Germinal center (tissue), 1 donor: ENCODE measurements at regions not wholly inside any gene's neighbourhood (a gene's known extent, or its start where the extent isn't known, plus 50 kb on each side); places are given as distances from the start of the nearest gene placed in this dataset.
"Not testable (repeated sequence)": the region's sequence is repeated elsewhere in the genome, so short reads cannot be mapped to it uniquely, and the experiment has no call there.

Experiments used
- DNase-seq: peaks from one replicate; pipeline ENCODE4 v3.0.0; 2012; ENCODE audit warnings: mixed read lengths, low spot score

DNA sequence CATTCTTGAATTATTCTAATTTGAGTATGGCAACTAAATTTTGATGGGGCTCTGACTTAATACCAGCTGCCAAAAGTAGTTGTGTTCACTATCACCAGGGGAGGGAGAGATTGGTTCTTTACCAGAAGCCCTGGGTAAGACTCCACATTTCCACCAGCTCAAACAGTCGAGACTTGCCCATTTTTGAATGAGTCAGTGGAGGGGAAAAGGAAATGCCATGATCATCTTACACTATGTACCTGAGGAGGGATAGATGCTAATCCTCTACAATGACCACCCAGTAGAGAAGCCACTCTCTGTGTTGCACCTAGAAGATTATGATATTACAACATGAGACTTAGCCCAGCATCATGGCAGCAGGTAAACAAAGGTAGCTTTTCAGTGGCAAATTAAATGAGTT lies 77.0 kb upstream of the SGK1 start:
- DNase-seq = no peak

DNA sequence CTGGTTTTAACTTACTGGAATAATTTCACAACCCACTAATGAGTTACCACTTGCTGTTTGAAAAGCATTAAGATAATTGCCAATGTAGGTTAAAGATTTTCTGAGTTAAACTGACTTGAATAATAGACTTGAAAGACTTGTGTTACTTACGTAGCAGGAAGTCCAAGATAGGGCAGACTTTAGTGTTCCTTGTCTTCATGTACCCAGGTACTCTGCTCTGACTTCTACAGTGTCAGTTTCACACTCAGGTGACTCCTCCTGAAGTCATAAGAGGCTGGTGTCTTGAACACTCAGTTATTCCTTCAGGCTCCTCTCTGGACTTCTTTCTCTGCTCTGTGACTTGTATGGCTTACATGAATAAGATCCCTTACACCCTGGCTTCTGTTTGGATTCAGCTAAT lies 76.3 kb upstream of the SGK1 start:
- no peak for DNase-seq

DNA sequence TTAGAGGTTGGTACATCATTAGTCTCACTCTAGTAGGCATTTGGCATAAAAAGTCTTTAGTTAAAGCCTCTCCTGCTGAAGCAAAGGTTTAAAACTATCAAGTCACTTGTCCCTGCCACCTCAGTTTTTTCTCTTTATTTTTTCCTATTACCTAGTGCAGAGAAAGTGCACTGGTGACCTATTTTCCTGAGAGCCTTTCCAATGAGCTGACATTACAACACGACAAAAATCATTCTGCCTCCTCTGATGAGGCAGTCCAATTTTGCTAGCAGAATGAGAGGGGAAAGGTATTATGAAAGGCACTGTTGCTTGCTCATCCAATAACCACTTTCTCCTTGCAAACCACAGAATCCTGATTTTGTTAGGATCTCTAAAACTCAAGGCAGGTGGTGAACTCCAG lies 73.3 kb upstream of the SGK1 start:
- no peak for DNase-seq

DNA sequence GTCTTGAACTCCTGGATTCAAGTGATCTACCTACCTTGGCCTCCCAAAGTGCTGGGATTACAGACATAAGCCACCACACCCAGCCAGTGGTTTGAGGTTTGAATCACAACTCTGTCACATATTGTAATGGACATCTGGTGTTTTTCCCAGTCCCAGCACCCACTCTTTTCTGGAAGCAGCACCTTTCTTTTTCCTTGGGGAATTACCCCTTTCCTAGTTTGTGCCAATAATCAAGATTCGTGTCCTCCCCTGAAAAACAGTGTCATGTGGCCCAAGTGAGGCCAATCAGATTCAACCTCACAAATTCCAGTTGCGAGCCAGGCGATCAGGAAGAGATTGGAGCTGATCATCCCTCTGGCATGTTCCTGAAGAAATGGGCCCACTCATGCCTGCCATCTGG lies 71.7 kb upstream of the SGK1 start:
- DNase-seq = no peak

DNA sequence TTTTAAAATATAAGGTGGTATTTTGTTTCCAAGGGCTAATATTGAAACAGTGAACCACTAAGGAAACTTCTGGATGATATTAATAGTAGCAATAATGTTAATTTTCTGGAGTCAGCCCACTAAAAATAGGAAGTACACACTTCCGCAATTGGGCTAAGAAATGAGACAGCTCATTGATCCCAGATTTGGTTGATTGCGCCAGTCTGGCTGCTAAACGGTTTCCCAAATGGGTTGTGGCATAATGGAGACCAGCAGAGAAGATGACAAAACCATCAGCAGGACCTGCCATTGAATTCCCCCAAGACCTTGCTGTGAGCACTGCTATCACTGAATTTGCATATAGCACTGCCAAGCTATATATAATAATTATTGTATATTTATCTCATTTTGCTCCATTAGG lies 71.2 kb upstream of the SGK1 start:
- DNase-seq = peak; percentile 20

DNA sequence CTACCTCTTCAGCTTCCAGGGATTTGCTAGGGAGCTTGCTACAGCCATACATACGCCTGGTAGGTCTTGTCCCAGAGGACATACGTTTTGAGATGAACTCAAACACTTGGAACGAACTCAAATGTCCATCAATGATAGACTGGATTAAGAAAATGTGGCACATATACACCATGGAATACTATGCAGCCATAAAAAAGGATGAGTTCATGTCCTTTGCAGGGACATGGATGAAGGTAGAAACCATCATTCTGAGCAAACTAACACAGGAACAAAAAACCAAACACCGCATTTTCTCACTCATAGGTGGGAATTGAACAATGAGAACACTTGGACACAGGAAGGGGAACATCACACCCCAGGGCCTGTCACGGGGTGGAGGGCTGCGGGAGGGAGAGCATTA lies 68.6 kb upstream of the SGK1 start:
- not testable (repeated sequence) for DNase-seq

DNA sequence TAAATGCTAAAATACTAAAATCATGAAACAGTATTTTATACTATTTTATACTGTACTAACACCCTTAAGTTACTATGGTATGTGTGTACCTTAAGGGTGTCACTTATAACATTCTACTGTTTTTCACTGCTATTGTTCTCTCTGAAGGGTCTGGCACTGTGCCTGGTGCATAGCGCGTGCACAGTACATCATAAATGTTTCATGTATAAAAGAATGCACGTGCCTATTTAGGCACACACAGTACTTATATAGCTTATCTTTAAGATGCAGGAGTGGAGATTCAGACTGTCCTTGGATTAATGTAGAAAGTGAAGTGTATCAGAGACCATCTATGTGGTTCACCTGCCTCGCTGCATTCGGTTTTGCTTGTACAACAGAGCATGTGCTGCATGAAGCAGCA lies 64.0 kb upstream of the SGK1 start:
- no peak for DNase-seq

DNA sequence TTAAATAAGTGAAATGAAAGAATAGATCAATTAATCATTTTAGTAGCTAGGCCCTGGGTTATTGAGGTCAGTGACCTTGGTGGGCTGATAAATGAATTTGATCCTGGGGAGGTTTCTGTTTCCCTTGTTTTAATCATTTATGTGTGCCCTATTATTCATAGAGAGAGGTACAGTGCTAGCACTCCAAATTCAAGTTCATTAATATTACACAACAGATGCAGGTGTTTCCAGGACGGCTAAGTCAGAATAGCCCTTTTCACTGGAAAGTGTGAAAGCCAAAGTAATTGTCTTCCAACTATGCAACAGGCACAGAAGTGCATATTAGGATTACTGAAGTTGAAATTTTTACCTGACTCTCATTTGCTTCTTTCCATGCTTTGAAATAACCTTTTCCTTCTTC lies 61.7 kb upstream of the SGK1 start:
- no peak for DNase-seq

DNA sequence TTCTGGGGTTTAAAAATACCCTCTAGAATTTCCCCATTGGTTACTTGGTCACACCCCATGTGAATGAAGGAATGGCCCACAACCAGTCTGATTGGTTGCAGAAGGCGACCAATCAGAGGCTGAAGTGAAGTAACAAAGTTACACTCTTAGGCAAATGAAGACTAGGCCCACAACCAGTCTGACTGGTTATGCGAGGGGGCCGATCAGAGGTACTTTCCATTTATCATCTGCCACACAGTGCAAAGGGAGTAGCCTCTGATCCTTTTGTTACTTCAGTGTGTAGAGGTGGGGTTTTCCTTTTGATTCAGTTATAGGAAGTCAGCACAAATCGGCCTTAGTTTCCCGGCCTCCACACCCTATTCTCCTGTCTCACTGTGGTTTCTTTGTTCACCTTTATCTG lies 61.2 kb upstream of the SGK1 start:
- DNase-seq = peak; percentile 30

DNA sequence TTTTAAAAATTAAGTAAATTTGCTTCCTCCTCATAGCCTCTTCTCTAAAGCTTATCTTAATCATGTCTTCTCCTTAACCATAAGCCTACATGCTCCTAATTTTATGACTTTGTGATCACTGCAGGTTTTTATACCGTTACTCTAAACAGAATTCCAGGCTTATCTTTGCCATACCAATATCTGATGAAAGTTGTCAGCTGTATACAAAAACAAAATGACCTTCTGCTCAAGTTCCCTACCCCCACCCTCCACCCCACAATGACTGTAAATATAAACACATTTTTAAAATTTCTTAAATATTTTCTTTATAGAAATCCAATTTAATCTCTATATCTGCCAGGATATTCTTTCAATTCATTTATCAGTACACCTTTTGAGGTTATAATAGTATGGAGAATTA lies 60.5 kb upstream of the SGK1 start:
- DNase-seq = no peak

DNA sequence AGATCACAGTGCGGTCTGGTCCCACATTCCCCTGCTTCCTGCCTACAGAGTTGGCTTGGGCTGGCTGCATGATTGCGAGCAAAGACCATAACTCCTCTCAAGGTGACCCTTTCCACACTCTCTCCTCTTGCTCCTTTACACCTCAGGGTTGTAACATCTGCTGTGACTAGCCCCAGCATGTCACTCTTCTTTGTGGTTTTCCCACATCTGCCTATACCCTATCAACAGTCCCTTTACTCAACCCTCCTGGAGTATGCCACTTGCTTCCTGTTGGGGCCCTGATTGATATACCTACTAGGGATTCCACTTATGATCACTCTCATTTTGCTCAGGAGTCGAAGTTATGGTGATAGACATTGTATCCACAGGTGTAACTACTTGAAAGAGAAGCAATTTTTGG lies 58.9 kb upstream of the SGK1 start:
- no peak for DNase-seq

DNA sequence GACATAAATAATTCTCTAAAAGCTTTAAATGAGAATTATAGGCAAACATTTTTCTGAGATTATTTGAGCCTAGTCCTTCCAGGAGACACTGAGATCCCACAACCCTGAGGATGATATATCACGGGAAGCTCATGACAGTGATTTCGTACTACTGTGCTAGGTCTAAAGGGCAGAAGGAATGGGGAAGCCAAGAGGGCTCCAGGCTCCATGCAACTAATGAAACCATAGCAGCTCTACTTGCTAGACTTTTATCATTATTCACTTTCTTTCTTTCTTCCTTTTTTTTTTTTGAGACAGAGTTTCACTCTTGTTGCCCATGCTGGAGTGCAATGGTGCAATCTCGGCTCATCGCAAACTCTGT lies 57.3 kb upstream of the SGK1 start:
- no peak for DNase-seq

DNA sequence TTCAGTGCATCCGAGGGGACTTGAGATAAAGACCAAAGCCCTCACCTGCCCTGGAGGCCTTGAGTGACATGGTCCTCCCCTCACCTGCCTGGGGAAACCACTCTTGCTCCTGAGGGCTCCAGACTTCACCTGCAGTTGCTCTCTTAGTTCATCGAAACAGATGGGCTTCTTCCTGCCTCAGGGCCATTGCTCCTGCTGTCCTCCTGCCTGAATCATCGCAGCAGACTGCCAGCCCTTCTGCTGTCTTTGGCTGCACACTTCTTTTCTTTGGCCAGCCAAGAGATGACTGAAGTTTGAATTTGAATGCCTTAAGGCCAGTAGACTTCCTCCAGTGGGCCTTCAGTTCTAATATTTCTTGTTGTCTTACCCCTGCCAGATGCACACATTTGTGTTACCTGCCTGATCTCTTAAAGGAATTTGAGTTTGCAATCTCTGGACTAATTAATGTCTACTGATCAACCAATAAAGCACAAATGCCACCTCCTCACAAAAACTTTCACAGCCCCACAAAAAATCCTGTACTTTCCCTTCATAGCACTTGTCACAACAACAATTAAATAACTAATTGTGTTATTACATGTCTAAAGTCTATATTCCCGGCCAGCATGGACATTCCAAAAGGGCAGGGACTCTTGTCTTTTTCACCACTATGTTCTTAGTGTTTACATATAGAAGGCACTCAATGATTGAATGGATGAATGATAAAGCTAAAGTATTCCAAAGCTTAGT lies 56.7 kb upstream of the SGK1 start:
- no peak for DNase-seq

DNA sequence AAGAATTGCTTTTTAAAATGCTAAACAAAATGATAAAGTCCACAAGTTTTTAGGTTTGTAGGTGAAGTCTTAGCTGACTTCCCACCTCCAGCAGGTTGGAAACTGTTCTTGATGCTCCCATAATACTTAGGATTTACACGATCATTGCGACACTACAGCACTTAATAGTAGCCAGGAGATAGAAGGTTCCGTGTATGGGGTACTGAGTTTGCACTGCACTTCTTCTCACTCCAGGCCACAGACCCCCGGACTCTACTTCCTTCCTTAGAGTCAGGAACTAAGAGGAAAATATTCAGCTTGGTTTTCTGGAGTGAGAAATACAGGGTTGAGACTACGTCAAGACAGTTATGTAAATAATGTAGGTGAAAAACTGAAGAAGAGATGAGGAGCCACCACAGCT lies 56.1 kb upstream of the SGK1 start:
- no peak for DNase-seq

DNA sequence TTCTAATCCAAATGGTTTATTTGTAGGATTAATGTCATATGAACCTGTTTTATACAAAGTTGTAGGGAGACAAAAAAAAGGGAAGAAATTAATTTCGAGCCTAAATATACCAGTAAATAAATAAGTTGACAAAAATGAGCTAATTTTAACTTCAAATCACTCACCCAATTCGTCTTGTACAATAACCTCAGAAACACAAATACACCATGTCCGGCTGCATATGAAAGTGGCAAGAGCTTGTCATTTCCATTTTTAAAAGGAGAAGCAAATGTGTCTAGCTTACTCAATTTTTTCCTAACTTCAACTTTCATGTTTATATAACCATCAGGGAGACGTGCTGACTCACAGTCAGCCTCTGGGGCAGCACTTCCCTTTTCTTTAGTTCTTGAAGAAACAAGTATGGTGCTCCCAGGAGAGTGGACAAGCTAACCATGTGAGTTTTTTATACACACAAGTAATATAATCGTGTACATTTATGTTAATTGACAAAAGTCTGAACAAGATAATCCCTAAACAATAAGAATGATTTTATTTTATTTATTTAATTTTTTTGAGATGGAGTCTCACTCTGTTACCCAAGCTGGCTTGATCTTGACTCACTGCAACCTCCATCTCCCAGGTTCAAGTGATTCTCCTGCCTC lies 55.5 kb upstream of the SGK1 start:
- peak; percentile 70 for DNase-seq

DNA sequence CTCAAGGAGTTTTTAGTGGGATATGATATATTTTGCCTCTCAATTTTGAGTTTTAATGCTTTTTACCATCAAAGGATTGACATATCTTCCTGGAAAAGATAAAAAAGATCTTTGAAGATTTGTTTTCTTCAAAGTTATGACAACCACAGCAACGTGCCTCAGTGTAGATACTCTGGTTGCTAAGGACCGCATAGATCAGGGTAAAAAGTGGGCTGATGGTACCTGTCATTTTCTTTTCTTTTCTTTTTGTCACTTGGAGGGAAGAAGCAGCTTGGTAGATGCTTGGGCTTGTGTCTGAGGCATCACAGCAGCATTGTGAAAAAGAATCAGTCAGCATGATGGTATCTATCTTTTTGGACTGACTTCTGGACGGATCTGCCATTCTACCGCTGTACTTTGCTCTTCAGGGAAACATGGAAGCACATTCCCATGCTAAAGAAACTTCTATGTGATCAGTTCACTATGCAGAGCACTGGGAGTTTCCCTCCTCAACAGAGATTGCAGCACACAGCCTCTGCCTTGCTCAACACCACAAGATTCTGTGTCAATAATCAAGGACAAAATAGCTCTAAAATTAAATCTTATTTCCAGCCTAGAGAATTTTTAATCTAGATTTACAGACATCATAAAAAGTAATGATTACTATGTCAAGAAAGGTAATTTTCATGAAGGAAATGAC lies 54.8 kb upstream of the SGK1 start:
- no peak for DNase-seq

DNA sequence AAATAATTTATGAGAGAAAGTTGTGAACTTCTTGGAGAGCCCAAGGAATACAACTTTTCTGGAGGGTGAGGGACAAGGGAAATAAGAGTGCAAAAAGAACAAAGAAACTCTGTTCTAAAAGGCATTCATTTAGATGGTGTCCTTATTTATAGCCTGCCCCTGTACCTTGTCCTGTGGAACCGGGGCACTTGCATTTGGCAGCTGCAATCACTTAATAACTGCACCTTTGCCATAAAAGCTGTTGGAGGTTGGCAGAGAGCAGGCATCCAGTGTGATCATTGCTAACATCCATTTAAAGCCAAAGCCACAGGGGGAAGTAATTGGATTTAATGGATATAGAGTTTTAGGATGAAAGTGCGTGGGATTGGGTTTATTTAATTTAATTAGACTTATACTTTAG lies 50.8 kb upstream of the SGK1 start:
- DNase-seq = no peak
